Memory B cell (primary cell): ENCODE measurements at regions not wholly inside any gene's neighbourhood (a gene's known extent, or its start where the extent isn't known, plus 50 kb on each side); places are given as distances from the start of the nearest gene placed in this dataset.

Experiments
- ATAC-seq: fragments of 150-1000 bp; cut with Tn5 transposase; 2 replicates; pipeline ENCODE4 v1.10.0; 2021; ENCODE audit warnings: low read depth, mild to moderate bottlenecking, moderate library complexity
- DNase-seq, 2 donors: peaks; one replicate each; pipeline ENCODE4 v3.0.0; 2022; ENCODE audit warnings: low spot score in 2 of 2
- H3K27ac Mint-ChIP-seq: one replicate; pipeline ENCODE4 v1.8.0; 2022; ENCODE audit warnings: mild to moderate bottlenecking, moderate library complexity, mixed read lengths
- H3K27me3 Mint-ChIP-seq: one replicate; pipeline ENCODE4 v1.8.0; 2022; ENCODE audit warnings: mixed read lengths
- H3K36me3 Mint-ChIP-seq: one replicate; pipeline ENCODE4 v1.8.0; 2022; ENCODE audit warnings: mild to moderate bottlenecking, mixed read lengths
- H3K4me1 Mint-ChIP-seq: one replicate; pipeline ENCODE4 v1.8.0; 2022; ENCODE audit warnings: mixed read lengths
- H3K4me3 Mint-ChIP-seq: one replicate; pipeline ENCODE4 v1.8.0; 2022; ENCODE audit warnings: mild to moderate bottlenecking, moderate library complexity, mixed read lengths
- H3K9me3 Mint-ChIP-seq: one replicate; pipeline ENCODE4 v1.8.0; 2022; ENCODE audit warnings: mixed read lengths

GRCh38 chr13:33515146-33515545, 229.6 kb upstream of the STARD13 start:
- H3K4me1 Mint-ChIP-seq, result peaks cover 14% of the 10 kb centered on the region

GRCh38 chr13:33518452-33518851, 232.9 kb upstream of the STARD13 start:
- no peak for DNase-seq
- Mint-ChIP-seq H3K36me3 (no peaks in the 10 kb centered on the region), H3K27me3 (peaks cover 3% of the 10 kb centered on the region), H3K4me1 (peaks cover 14% of the 10 kb centered on the region), H3K9me3 (no peaks in the 10 kb centered on the region), H3K27ac (no peak overlapping the region), H3K4me3 (no peak overlapping the region)
- ATAC-seq, result no peak

More at GRCh38 chr13:33515146-33515545, 229.6 kb upstream of the STARD13 start:
- ATAC-seq (no peak), DNase-seq (no peak)
- H3K27me3 Mint-ChIP-seq, result peaks cover 6% of the 10 kb centered on the region
- H3K4me3 Mint-ChIP-seq, result no peak overlapping the region
- H3K36me3 Mint-ChIP-seq, result no peaks in the 10 kb centered on the region
- H3K27ac Mint-ChIP-seq, result no peak overlapping the region
- no peaks in the 10 kb centered on the region for H3K9me3 Mint-ChIP-seq

GRCh38 chr13:33519561-33520467, 234.3 kb upstream of the STARD13 start:
- ATAC-seq, result no peak
- no peak for DNase-seq
- no peaks in the 10 kb centered on the region for H3K27me3 Mint-ChIP-seq
- H3K4me3 Mint-ChIP-seq, result no peak overlapping the region
- H3K4me1 Mint-ChIP-seq, result peaks cover 14% of the 10 kb centered on the region
- no peaks in the 10 kb centered on the region for H3K9me3 Mint-ChIP-seq
- no peaks in the 10 kb centered on the region for H3K36me3 Mint-ChIP-seq
- H3K27ac Mint-ChIP-seq, result no peak overlapping the region

GRCh38 chr13:33520468-33520839, 234.9 kb upstream of the STARD13 start:
- peaks cover 14% of the 10 kb centered on the region for H3K4me1 Mint-ChIP-seq
- no peak overlapping the region for H3K27ac Mint-ChIP-seq
- DNase-seq (no peak), ATAC-seq (no peak)
- no peaks in the 10 kb centered on the region for H3K36me3 Mint-ChIP-seq
- no peaks in the 10 kb centered on the region for H3K27me3 Mint-ChIP-seq
- no peak overlapping the region for H3K4me3 Mint-ChIP-seq
- H3K9me3 Mint-ChIP-seq, result no peaks in the 10 kb centered on the region

- Mint-ChIP-seq H3K4me3 (no peak overlapping the region), H3K9me3 (no peaks in the 10 kb centered on the region), H3K4me1 (peaks cover 9% of the 10 kb centered on the region), H3K27me3 (no peaks in the 10 kb centered on the region), H3K36me3 (no peaks in the 10 kb centered on the region), H3K27ac (no peak overlapping the region)
- no peak for ATAC-seq
- no peak for DNase-seq
These were observed 238.5 kb upstream of the STARD13 start for GRCh38 chr13:33524086-33524485.

- DNase-seq (no peak), ATAC-seq (no peak)
- peaks cover 3% of the 10 kb centered on the region for H3K27me3 Mint-ChIP-seq
- no peaks in the 10 kb centered on the region for H3K36me3 Mint-ChIP-seq
- peaks cover 5% of the 10 kb centered on the region for H3K4me1 Mint-ChIP-seq
- H3K4me3 Mint-ChIP-seq, result no peak overlapping the region
- H3K27ac Mint-ChIP-seq, result no peak overlapping the region
- no peaks in the 10 kb centered on the region for H3K9me3 Mint-ChIP-seq
These were observed 240.2 kb upstream of the STARD13 start for GRCh38 chr13:33525763-33526162.

- Mint-ChIP-seq H3K9me3 (peaks cover 2% of the 10 kb centered on the region), H3K27ac (peak overlapping the region; percentile 60), H3K4me1 (peaks cover 5% of the 10 kb centered on the region), H3K36me3 (peaks cover 2% of the 10 kb centered on the region), H3K4me3 (no peak overlapping the region), H3K27me3 (peaks cover 5% of the 10 kb centered on the region)
- ATAC-seq, result peak; percentile 53
- no peak for DNase-seq
These were observed 241.2 kb upstream of the STARD13 start for GRCh38 chr13:33526718-33527117.

- Mint-ChIP-seq H3K27ac (no peak overlapping the region), H3K9me3 (peaks cover 2% of the 10 kb centered on the region), H3K27me3 (peaks cover 5% of the 10 kb centered on the region), H3K36me3 (peaks cover 2% of the 10 kb centered on the region), H3K4me3 (no peak overlapping the region), H3K4me1 (peaks cover 8% of the 10 kb centered on the region)
- ATAC-seq (no peak), DNase-seq (no peak)
These were observed 243.3 kb upstream of the STARD13 start for GRCh38 chr13:33528896-33529295.

- Mint-ChIP-seq H3K36me3 (peaks cover 2% of the 10 kb centered on the region), H3K4me1 (peaks cover 6% of the 10 kb centered on the region), H3K27me3 (peaks cover 5% of the 10 kb centered on the region), H3K4me3 (no peak overlapping the region), H3K27ac (no peak overlapping the region), H3K9me3 (peaks cover 2% of the 10 kb centered on the region)
- ATAC-seq (no peak), DNase-seq (no peak)
These were observed 245.9 kb upstream of the STARD13 start for GRCh38 chr13:33531484-33531883.

- Mint-ChIP-seq H3K27me3 (peaks cover 4% of the 10 kb centered on the region), H3K27ac (no peak overlapping the region), H3K36me3 (peaks cover 2% of the 10 kb centered on the region), H3K9me3 (peaks cover 2% of the 10 kb centered on the region), H3K4me3 (no peak overlapping the region), H3K4me1 (peaks cover 7% of the 10 kb centered on the region)
- ATAC-seq, result no peak
- DNase-seq, result no peak
These were observed 249.5 kb upstream of the STARD13 start for GRCh38 chr13:33535061-33535460.

GRCh38 chr13:33536601-33537000, 251.0 kb upstream of the STARD13 start:
- H3K27ac Mint-ChIP-seq, result no peak overlapping the region
- ATAC-seq, result no peak
- peaks cover 16% of the 10 kb centered on the region for H3K4me1 Mint-ChIP-seq
- no peak for DNase-seq
- peaks cover 5% of the 10 kb centered on the region for H3K9me3 Mint-ChIP-seq
- H3K4me3 Mint-ChIP-seq, result no peak overlapping the region
- peaks cover 5% of the 10 kb centered on the region for H3K36me3 Mint-ChIP-seq
- H3K27me3 Mint-ChIP-seq, result no peaks in the 10 kb centered on the region

- Mint-ChIP-seq H3K27ac (no peak overlapping the region), H3K9me3 (peaks cover 5% of the 10 kb centered on the region), H3K27me3 (no peaks in the 10 kb centered on the region), H3K36me3 (peaks cover 5% of the 10 kb centered on the region), H3K4me1 (peaks cover 16% of the 10 kb centered on the region), H3K4me3 (no peak overlapping the region)
- no peak for DNase-seq
- no peak for ATAC-seq
These were observed 251.5 kb upstream of the STARD13 start for GRCh38 chr13:33537026-33537425.

- H3K27me3 Mint-ChIP-seq, result no peaks in the 10 kb centered on the region
- ATAC-seq (no peak), DNase-seq (no peak)
- peaks cover 16% of the 10 kb centered on the region for H3K4me1 Mint-ChIP-seq
- H3K27ac Mint-ChIP-seq, result peak overlapping the region; percentile 81
- peaks cover 5% of the 10 kb centered on the region for H3K9me3 Mint-ChIP-seq
- H3K36me3 Mint-ChIP-seq, result peaks cover 5% of the 10 kb centered on the region
- peak overlapping the region; percentile 48 for H3K4me3 Mint-ChIP-seq
These were observed 252.1 kb upstream of the STARD13 start for GRCh38 chr13:33537676-33538075.

GRCh38 chr13:33541456-33541855, 255.9 kb upstream of the STARD13 start:
- Mint-ChIP-seq H3K9me3 (peaks cover 5% of the 10 kb centered on the region), H3K4me1 (peaks cover 22% of the 10 kb centered on the region)

GRCh38 chr13:33541962-33542308, 256.4 kb upstream of the STARD13 start:
- H3K9me3 Mint-ChIP-seq, result peaks cover 5% of the 10 kb centered on the region

More at GRCh38 chr13:33541456-33541855, 255.9 kb upstream of the STARD13 start:
- H3K27ac Mint-ChIP-seq, result peak overlapping the region; percentile 98
- ATAC-seq (no peak), DNase-seq (no peak)
- no peaks in the 10 kb centered on the region for H3K27me3 Mint-ChIP-seq
- peaks cover 5% of the 10 kb centered on the region for H3K36me3 Mint-ChIP-seq
- H3K4me3 Mint-ChIP-seq, result peak overlapping the region; percentile 96

More at GRCh38 chr13:33541962-33542308, 256.4 kb upstream of the STARD13 start:
- Mint-ChIP-seq H3K27me3 (no peaks in the 10 kb centered on the region), H3K36me3 (peaks cover 5% of the 10 kb centered on the region), H3K4me1 (peaks cover 22% of the 10 kb centered on the region), H3K4me3 (peak overlapping the region; percentile 96), H3K27ac (peak overlapping the region; percentile 98)
- no peak for DNase-seq
- no peak for ATAC-seq
